ENCODE measurements at regions not wholly inside any gene's neighbourhood (a gene's known extent, or its start where the extent isn't known, plus 50 kb on each side); places are given as distances from the start of the nearest gene placed in this dataset.

DNA sequence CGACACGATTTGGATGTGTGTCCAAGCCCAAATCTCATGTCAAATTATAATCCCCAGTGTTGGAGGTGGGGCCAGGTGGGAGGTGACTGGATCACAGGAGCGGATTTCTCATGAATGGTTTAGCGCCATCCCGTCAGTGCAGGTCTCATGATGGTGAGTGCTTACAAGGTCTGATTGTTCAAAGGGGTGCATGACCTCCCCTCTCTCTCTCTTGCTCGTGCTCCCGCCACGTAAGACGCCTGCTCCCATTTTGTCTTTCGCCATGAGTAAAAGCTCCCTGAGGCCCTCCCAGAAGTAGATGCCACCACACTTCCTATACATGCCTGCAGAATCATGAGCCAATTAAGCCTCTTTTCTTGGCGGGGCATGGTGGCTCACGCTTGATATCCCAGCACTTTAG, 71.5 kb upstream of the NANOS1 start:
- TF ChIP-seq, protein P1, sequence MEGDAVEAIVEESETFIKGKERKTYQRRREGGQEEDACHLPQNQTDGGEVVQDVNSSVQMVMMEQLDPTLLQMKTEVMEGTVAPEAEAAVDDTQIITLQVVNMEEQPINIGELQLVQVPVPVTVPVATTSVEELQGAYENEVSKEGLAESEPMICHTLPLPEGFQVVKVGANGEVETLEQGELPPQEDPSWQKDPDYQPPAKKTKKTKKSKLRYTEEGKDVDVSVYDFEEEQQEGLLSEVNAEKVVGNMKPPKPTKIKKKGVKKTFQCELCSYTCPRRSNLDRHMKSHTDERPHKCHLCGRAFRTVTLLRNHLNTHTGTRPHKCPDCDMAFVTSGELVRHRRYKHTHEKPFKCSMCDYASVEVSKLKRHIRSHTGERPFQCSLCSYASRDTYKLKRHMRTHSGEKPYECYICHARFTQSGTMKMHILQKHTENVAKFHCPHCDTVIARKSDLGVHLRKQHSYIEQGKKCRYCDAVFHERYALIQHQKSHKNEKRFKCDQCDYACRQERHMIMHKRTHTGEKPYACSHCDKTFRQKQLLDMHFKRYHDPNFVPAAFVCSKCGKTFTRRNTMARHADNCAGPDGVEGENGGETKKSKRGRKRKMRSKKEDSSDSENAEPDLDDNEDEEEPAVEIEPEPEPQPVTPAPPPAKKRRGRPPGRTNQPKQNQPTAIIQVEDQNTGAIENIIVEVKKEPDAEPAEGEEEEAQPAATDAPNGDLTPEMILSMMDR (IDR thresholded peaks at IDR 0.05; ENCODE audit: low read depth, low read length, missing input control): no peak
- TF ChIP-seq, protein P2, sequence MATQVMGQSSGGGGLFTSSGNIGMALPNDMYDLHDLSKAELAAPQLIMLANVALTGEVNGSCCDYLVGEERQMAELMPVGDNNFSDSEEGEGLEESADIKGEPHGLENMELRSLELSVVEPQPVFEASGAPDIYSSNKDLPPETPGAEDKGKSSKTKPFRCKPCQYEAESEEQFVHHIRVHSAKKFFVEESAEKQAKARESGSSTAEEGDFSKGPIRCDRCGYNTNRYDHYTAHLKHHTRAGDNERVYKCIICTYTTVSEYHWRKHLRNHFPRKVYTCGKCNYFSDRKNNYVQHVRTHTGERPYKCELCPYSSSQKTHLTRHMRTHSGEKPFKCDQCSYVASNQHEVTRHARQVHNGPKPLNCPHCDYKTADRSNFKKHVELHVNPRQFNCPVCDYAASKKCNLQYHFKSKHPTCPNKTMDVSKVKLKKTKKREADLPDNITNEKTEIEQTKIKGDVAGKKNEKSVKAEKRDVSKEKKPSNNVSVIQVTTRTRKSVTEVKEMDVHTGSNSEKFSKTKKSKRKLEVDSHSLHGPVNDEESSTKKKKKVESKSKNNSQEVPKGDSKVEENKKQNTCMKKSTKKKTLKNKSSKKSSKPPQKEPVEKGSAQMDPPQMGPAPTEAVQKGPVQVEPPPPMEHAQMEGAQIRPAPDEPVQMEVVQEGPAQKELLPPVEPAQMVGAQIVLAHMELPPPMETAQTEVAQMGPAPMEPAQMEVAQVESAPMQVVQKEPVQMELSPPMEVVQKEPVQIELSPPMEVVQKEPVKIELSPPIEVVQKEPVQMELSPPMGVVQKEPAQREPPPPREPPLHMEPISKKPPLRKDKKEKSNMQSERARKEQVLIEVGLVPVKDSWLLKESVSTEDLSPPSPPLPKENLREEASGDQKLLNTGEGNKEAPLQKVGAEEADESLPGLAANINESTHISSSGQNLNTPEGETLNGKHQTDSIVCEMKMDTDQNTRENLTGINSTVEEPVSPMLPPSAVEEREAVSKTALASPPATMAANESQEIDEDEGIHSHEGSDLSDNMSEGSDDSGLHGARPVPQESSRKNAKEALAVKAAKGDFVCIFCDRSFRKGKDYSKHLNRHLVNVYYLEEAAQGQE (IDR thresholded peaks at IDR 0.05): no peak
- TF ChIP-seq YY1 (IDR thresholded peaks at IDR 0.05) (no peak), JUND (IDR thresholded peaks at IDR 0.05) (no peak), EGR1 (IDR thresholded peaks at IDR 0.05; ENCODE audit: low read depth in 2 of 2) (no peak), TAF1 (conservative IDR thresholded peaks at IDR 0.05) (no peak), FOXA2 (IDR thresholded peaks at IDR 0.05) (no peak), GABPA (IDR thresholded peaks at IDR 0.05 in 1 of 2, conservative IDR thresholded peaks at IDR 0.05 in 1 of 2) (no peak), SP1 (IDR thresholded peaks at IDR 0.05) (no peak), RAD21 (IDR thresholded peaks at IDR 0.05) (no peak), FOXA1 (IDR thresholded peaks at IDR 0.05) (no peak), RXRA (IDR thresholded peaks at IDR 0.05) (no peak)
- TF ChIP-seq, protein P3, sequence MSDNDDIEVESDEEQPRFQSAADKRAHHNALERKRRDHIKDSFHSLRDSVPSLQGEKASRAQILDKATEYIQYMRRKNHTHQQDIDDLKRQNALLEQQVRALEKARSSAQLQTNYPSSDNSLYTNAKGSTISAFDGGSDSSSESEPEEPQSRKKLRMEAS (IDR thresholded peaks at IDR 0.05): no peak
- TF ChIP-seq, protein P4, sequence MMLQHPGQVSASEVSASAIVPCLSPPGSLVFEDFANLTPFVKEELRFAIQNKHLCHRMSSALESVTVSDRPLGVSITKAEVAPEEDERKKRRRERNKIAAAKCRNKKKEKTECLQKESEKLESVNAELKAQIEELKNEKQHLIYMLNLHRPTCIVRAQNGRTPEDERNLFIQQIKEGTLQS (IDR thresholded peaks at IDR 0.05): no peak
